Stomach (tissue), 4 donors: ENCODE measurements at regions not wholly inside any gene's neighbourhood (a gene's known extent, or its start where the extent isn't known, plus 50 kb on each side); places are given as distances from the start of the nearest gene placed in this dataset.

Experiments
- EP300 ChIP-seq: sonication (generic); formaldehyde crosslinking; IDR thresholded peaks from one replicate; pipeline ENCODE4 v1.6.1; 2017; ENCODE audit warnings: antibody characterized with exemption
- POLR2AphosphoS5 ChIP-seq, 3 donors: sonication (generic); formaldehyde crosslinking; IDR thresholded peaks; one replicate each; pipeline ENCODE4 v1.6.1; 2016; ENCODE audit warnings: antibody characterized with exemption in 3 of 3
- TF ChIP-seq, protein P1 (sequence below), 7 experiments: fragments of 450-650 bp in 4 of 7; fragments of 200-600 bp in 3 of 7; sonication (generic) in 3 of 7; IDR thresholded peaks; one replicate each; pipeline ENCODE4 v1.5.1; 2016 to 2019; ENCODE audit warnings: antibody characterized with exemption in 7 of 7, control low read depth in 2 of 7, mild to moderate bottlenecking in 1 of 7

DNA sequence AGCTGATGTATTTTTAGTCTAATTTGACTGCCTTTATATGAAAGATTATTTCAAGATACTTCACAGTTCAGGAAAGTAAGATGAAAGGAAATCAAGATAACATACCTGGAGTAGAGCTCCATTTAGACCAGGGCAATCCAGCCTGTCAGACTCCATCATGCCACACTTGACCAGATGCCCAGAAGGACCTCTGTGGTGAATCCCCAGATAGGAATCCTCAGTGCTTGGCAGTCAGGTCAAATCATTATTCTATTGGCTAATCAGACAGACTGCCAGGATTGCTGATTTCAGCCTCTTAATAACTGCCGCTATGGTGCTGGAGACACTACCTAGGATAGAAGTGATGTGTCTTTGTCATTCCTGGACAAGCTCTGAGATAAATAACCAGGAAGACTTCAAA, 404.2 kb downstream of the STK39 start:
- TF ChIP-seq, protein P1, sequence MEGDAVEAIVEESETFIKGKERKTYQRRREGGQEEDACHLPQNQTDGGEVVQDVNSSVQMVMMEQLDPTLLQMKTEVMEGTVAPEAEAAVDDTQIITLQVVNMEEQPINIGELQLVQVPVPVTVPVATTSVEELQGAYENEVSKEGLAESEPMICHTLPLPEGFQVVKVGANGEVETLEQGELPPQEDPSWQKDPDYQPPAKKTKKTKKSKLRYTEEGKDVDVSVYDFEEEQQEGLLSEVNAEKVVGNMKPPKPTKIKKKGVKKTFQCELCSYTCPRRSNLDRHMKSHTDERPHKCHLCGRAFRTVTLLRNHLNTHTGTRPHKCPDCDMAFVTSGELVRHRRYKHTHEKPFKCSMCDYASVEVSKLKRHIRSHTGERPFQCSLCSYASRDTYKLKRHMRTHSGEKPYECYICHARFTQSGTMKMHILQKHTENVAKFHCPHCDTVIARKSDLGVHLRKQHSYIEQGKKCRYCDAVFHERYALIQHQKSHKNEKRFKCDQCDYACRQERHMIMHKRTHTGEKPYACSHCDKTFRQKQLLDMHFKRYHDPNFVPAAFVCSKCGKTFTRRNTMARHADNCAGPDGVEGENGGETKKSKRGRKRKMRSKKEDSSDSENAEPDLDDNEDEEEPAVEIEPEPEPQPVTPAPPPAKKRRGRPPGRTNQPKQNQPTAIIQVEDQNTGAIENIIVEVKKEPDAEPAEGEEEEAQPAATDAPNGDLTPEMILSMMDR (IDR thresholded peaks at IDR 0.05) = no peak
- TF ChIP-seq EP300 (no peak), POLR2AphosphoS5 (IDR thresholded peaks at IDR 0.05) (no peak)
